H9 (cell line): ENCODE measurements at regions not wholly inside any gene's neighbourhood (a gene's known extent, or its start where the extent isn't known, plus 50 kb on each side); places are given as distances from the start of the nearest gene placed in this dataset.

Experiments
- DNase-seq: peaks from one replicate; pipeline ENCODE4 v3.0.0-alpha.2; 2017
- H2AFZ ChIP-seq: one replicate; pipeline ENCODE4 v1.6.1; 2013; ENCODE audit warnings: mild to moderate bottlenecking, low read length, control low read depth, moderate library complexity
- H2AK5ac ChIP-seq: 2 replicates; pipeline ENCODE4 v1.6.1; 2013; ENCODE audit warnings: low read length, control low read depth, mixed read lengths; ENCODE audit not compliant: insufficient read length
- H2BK120ac ChIP-seq: one replicate; pipeline ENCODE4 v1.6.1; 2013; ENCODE audit warnings: low read depth, mild to moderate bottlenecking, low read length, control low read depth, inconsistent platforms; ENCODE audit not compliant: poor library complexity, severe bottlenecking
- H2BK12ac ChIP-seq: 2 replicates; pipeline ENCODE4 v1.6.1; 2013; ENCODE audit warnings: low read length, control low read depth, mixed read lengths, low read depth; ENCODE audit not compliant: insufficient read length
- H2BK15ac ChIP-seq: 2 replicates; pipeline ENCODE4 v1.6.1; 2013; ENCODE audit warnings: low read depth, low read length, control low read depth
- H2BK20ac ChIP-seq: one replicate; pipeline ENCODE4 v1.6.1; 2013; ENCODE audit warnings: low read depth, mild to moderate bottlenecking, low read length, control low read depth, inconsistent platforms; ENCODE audit not compliant: poor library complexity, severe bottlenecking
- H2BK5ac ChIP-seq: 2 replicates; pipeline ENCODE4 v1.6.1; 2013; ENCODE audit warnings: low read length, control low read depth, mixed read lengths; ENCODE audit not compliant: insufficient read length
- H3K14ac ChIP-seq: 2 replicates; pipeline ENCODE4 v1.6.1; 2013; ENCODE audit warnings: low read length, control low read depth; ENCODE audit not compliant: insufficient read depth
- H3K18ac ChIP-seq: 2 replicates; pipeline ENCODE4 v1.6.1; 2013; ENCODE audit warnings: low read depth, mild to moderate bottlenecking, mixed read lengths, low read length, control low read depth; ENCODE audit not compliant: insufficient read length
- H3K23ac ChIP-seq: 2 replicates; pipeline ENCODE4 v1.6.1; 2013; ENCODE audit warnings: low read length, control low read depth, mixed read lengths, low read depth; ENCODE audit not compliant: insufficient read length
- H3K23me2 ChIP-seq: 2 replicates; pipeline ENCODE4 v1.6.1; 2013; ENCODE audit warnings: low read depth, mild to moderate bottlenecking, mixed read lengths, low read length, control low read depth; ENCODE audit not compliant: insufficient read length, poor library complexity, severe bottlenecking
- H3K27ac ChIP-seq: 2 replicates; pipeline ENCODE4 v1.5.1; 2013; ENCODE audit warnings: low read length, control low read depth, mixed read lengths, low read depth; ENCODE audit not compliant: insufficient read length
- H3K27me3 ChIP-seq: 2 replicates; pipeline ENCODE4 v1.6.1; 2013; ENCODE audit warnings: low read length, control low read depth, inconsistent platforms; ENCODE audit not compliant: insufficient read depth
- H3K4ac ChIP-seq: 2 replicates; pipeline ENCODE4 v1.6.1; 2013; ENCODE audit warnings: low read depth, mild to moderate bottlenecking, control low read depth, inconsistent platforms, low read length, moderate library complexity
- H3K4me1 ChIP-seq: 2 replicates; pipeline ENCODE4 v1.6.1; 2013; ENCODE audit warnings: low read length, control low read depth, inconsistent platforms; ENCODE audit not compliant: insufficient read depth
- H3K4me2 ChIP-seq: 2 replicates; pipeline ENCODE4 v1.6.1; 2013; ENCODE audit warnings: low read length, control low read depth, mixed read lengths; ENCODE audit not compliant: insufficient read length, insufficient read depth
- H3K56ac ChIP-seq: 2 replicates; pipeline ENCODE4 v1.6.1; 2013; ENCODE audit warnings: low read depth, mild to moderate bottlenecking, mixed read lengths, low read length, control low read depth; ENCODE audit not compliant: insufficient read length
- H3K79me1 ChIP-seq: 2 replicates; pipeline ENCODE4 v1.6.1; 2013; ENCODE audit warnings: low read depth, mild to moderate bottlenecking, moderate library complexity, low read length, control low read depth, inconsistent platforms; ENCODE audit not compliant: insufficient read depth, poor library complexity, severe bottlenecking
- H3K79me2 ChIP-seq: 2 replicates; pipeline ENCODE4 v1.6.1; 2013; ENCODE audit warnings: low read length, control low read depth, inconsistent platforms; ENCODE audit not compliant: insufficient read depth
- H3K9ac ChIP-seq: 2 replicates; pipeline ENCODE4 v1.6.1; 2013; ENCODE audit warnings: low read length, control low read depth, mixed read lengths; ENCODE audit not compliant: insufficient read length; ENCODE audit errors: extremely low read depth
- H3K9me3 ChIP-seq: one replicate; pipeline ENCODE4 v1.6.1; 2013; ENCODE audit warnings: low read depth, low read length, inconsistent platforms; ENCODE audit not compliant: control insufficient read depth
- H3T11ph ChIP-seq: one replicate; pipeline ENCODE4 v1.6.1; 2013; ENCODE audit warnings: mild to moderate bottlenecking, low read length, control low read depth, inconsistent platforms
- H4K20me1 ChIP-seq: one replicate; pipeline ENCODE4 v1.6.1; 2013; ENCODE audit not compliant: control insufficient read depth, insufficient read length, insufficient read depth
- H4K5ac ChIP-seq: 2 replicates; pipeline ENCODE4 v1.6.1; 2013; ENCODE audit warnings: low read depth, mild to moderate bottlenecking, mixed read lengths, low read length, control low read depth; ENCODE audit not compliant: insufficient read length
- H4K8ac ChIP-seq: replicated peaks from 2 replicates; pipeline ENCODE4 v1.6.1; 2013; ENCODE audit warnings: low read length, control low read depth, mixed read lengths, low read depth; ENCODE audit not compliant: insufficient read length
- H4K91ac ChIP-seq: 2 replicates; pipeline ENCODE4 v1.6.1; 2013; ENCODE audit warnings: low read depth, mild to moderate bottlenecking, moderate library complexity, mixed read lengths, low read length, control low read depth; ENCODE audit not compliant: insufficient read length
- H3K27ac Mint-ChIP-seq, 3 experiments: 2 replicates in 2 of 3; 3 replicates in 1 of 3; pipeline ENCODE4 v1.8.0; 2020 to 2021; ENCODE audit warnings: mixed read lengths in 3 of 3, mild to moderate bottlenecking in 1 of 3, moderate library complexity in 1 of 3
- H3K27me3 Mint-ChIP-seq: 2 replicates; pipeline ENCODE4 v1.8.0; 2021; ENCODE audit warnings: low read depth, mild to moderate bottlenecking, moderate library complexity, mixed read lengths
- H3K36me3 Mint-ChIP-seq, 3 experiments: 2 replicates in 2 of 3; 3 replicates in 1 of 3; pipeline ENCODE4 v1.8.0; 2020 to 2021; ENCODE audit warnings: low read depth in 3 of 3, mixed read lengths in 3 of 3; ENCODE audit not compliant: insufficient read depth in 1 of 3
- H3K4me1 Mint-ChIP-seq, 2 experiments: 2 replicates each; pipeline ENCODE4 v1.8.0; 2020; ENCODE audit warnings: mixed read lengths in 2 of 2
- H3K4me3 Mint-ChIP-seq, 2 experiments: 2 replicates in 1 of 2; 3 replicates in 1 of 2; pipeline ENCODE4 v1.8.0; 2020 to 2021; ENCODE audit warnings: mild to moderate bottlenecking in 2 of 2, mixed read lengths in 2 of 2, moderate library complexity in 1 of 2
- H3K9me3 Mint-ChIP-seq, 2 experiments: 2 replicates in 1 of 2; 3 replicates in 1 of 2; pipeline ENCODE4 v1.8.0; 2020; ENCODE audit warnings: mild to moderate bottlenecking in 2 of 2, mixed read lengths in 2 of 2, moderate library complexity in 1 of 2
- CTCF ChIP-seq: fragments of 200-600 bp; sonication (generic); conservative IDR thresholded peaks from 3 replicates; pipeline ENCODE4 v1.8.0; 2021; ENCODE audit warnings: antibody characterized with exemption, mild to moderate bottlenecking
- WGBS: extraction: QIAGEN DNeasy Blood & Tissue Kit; methylation state at CpG from one replicate; pipeline ENCODE4 v1.1.7; 2013; ENCODE audit warnings: missing lambda C conversion rate, low lambda C conversion rate, mixed read lengths; ENCODE audit not compliant: insufficient read length; ENCODE audit errors: extremely low coverage; 5-methylcytosine and 5-hydroxymethylcytosine counted together

DNA sequence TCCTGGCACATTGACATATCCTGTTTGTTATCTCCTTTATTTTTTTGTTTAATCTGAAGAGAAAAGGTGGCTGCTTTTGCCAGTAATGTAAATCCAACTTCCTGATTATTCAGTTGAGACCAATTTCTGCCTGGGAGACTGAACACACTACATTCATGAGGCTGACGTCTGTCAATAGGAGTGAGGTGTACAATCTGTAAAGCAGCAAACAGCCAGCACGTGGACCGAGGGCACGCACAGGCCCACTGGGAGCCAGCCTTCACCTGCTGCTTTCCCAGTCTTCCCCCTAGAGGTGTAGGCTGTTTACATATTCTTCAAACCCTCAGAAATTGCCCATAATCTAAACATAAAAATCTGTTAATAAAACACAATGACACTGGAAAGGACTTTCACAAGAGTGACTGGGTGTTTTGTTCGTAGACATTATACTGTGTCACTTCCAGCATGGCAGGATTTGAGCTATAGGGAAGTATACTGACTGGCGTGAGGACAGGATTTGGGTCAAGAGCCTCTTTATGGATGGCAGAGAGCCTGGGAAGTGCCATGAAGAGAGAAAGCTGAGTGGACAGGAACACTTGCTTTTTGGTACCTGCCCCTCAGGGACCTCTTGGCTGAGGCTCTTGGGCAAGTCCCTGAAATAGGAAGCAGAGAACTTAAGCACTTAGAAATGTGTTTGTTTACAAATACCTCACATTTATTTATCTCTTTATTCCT lies 552.9 kb upstream of the CAMK1G start:
- Histone ChIP-seq H3K14ac (no peak overlapping the region), H3T11ph (no peak overlapping the region), H3K27ac (no peak overlapping the region), H2BK12ac (no peak overlapping the region), H2AFZ (no peak overlapping the region), H2BK120ac (no peak overlapping the region), H3K79me1 (no peaks in the 10 kb centered on the region), H4K20me1 (no peaks in the 10 kb centered on the region), H4K5ac (no peak overlapping the region), H4K91ac (no peak overlapping the region), H4K8ac (no peak overlapping the region), H2BK5ac (no peak overlapping the region), H2BK20ac (no peak overlapping the region), H3K23me2 (no peaks in the 10 kb centered on the region), H3K4ac (no peak overlapping the region), H3K4me2 (no peak overlapping the region), H3K9me3 (no peaks in the 10 kb centered on the region), H3K27me3 (no peaks in the 10 kb centered on the region), H3K9ac (no peak overlapping the region), H2BK15ac (no peak overlapping the region), H3K23ac (no peak overlapping the region), H2AK5ac (no peak overlapping the region), H3K4me1 (no peaks in the 10 kb centered on the region), H3K56ac (no peak overlapping the region), H3K18ac (no peak overlapping the region), H3K79me2 (no peaks in the 10 kb centered on the region)
- no peak overlapping the region for H3K4me3 Mint-ChIP-seq
- H3K4me1 Mint-ChIP-seq: no peaks in the 10 kb centered on the region
- no peaks in the 10 kb centered on the region for H3K36me3 Mint-ChIP-seq
- H3K27me3 Mint-ChIP-seq: no peaks in the 10 kb centered on the region; the same call in none of the 2 replicates
- no peak for TF ChIP-seq CTCF
- DNase-seq: no peak
- no CpG with 5 or more reads among the region's 6 CpGs for WGBS
- H3K9me3 Mint-ChIP-seq: no peaks in the 10 kb centered on the region
- peak overlapping the region in 1 of 3 experiments; percentile 20; a peak in 1 of 7 replicates for H3K27ac Mint-ChIP-seq
